HEK293T (cell line): ENCODE measurements at regions not wholly inside any gene's neighbourhood (a gene's known extent, or its start where the extent isn't known, plus 50 kb on each side); places are given as distances from the start of the nearest gene placed in this dataset.

ENCODE experiments used
- CTCF ChIA-PET: fragments of 350-600 bp; formaldehyde crosslinking; extraction: SDS; loops from one replicate; lab custom pipeline; 2021; ENCODE audit warnings: antibody characterized with exemption, inconsistent platforms; lab: Yijun Ruan, JAX
- POLR2A ChIA-PET: fragments of 350-600 bp; formaldehyde crosslinking; extraction: SDS; loops from one replicate; lab custom pipeline; 2020; ENCODE audit warnings: antibody characterized with exemption, inconsistent platforms; lab: Yijun Ruan, JAX
- DNase-seq: peaks from one replicate; pipeline ENCODE4 v3.0.0; 2012; ENCODE audit warnings: mixed read lengths; ENCODE audit errors: extremely low spot score
- ARNT ChIP-seq: fragments of 450-650 bp; IDR thresholded peaks from 2 replicates; pipeline ENCODE4 v1.6.1; 2017; ENCODE audit warnings: mild to moderate bottlenecking
- BHLHE40 ChIP-seq: fragments of 450-650 bp; IDR thresholded peaks from 2 replicates; pipeline ENCODE4 v1.6.1; 2016; ENCODE audit warnings: mild to moderate bottlenecking, moderate library complexity, borderline replicate concordance
- CTBP1 ChIP-seq: fragments of 450-650 bp; IDR thresholded peaks from 2 replicates; pipeline ENCODE4 v1.6.1; 2016; ENCODE audit warnings: borderline replicate concordance
- ELF4 ChIP-seq: fragments of 450-650 bp; IDR thresholded peaks from 2 replicates; pipeline ENCODE4 v1.6.1; 2017; ENCODE audit warnings: antibody characterized with exemption
- FOXA1 ChIP-seq: fragments of 450-650 bp; IDR thresholded peaks from 2 replicates; pipeline ENCODE4 v1.6.1; 2016; ENCODE audit warnings: mild to moderate bottlenecking
- FOXK2 ChIP-seq: fragments of 450-650 bp; IDR thresholded peaks from 2 replicates; pipeline ENCODE4 v1.6.1; 2016; ENCODE audit warnings: mild to moderate bottlenecking
- FOXM1 ChIP-seq: fragments of 450-650 bp; IDR thresholded peaks from 2 replicates; pipeline ENCODE4 v1.6.1; 2017; ENCODE audit warnings: mild to moderate bottlenecking, borderline replicate concordance
- HDGF ChIP-seq: fragments of 450-650 bp; IDR thresholded peaks from 2 replicates; pipeline ENCODE4 v1.6.1; 2017; ENCODE audit warnings: antibody characterized with exemption, borderline replicate concordance
- L3MBTL2 ChIP-seq: fragments of 450-650 bp; conservative IDR thresholded peaks from 2 replicates; pipeline ENCODE4 v1.6.1; 2016; ENCODE audit warnings: mild to moderate bottlenecking
- LEF1 ChIP-seq: fragments of 450-650 bp; IDR thresholded peaks from 2 replicates; pipeline ENCODE4 v1.6.1; 2017; ENCODE audit warnings: mild to moderate bottlenecking, borderline replicate concordance
- NFRKB ChIP-seq: fragments of 450-650 bp; IDR thresholded peaks from 2 replicates; pipeline ENCODE4 v1.6.1; 2016; ENCODE audit warnings: mild to moderate bottlenecking, moderate library complexity
- SP1 ChIP-seq: fragments of 450-650 bp; IDR thresholded peaks from 2 replicates; pipeline ENCODE4 v1.6.1; 2017
- SUZ12 ChIP-seq: fragments of 450-650 bp; IDR thresholded peaks from 2 replicates; pipeline ENCODE4 v1.6.1; 2016; ENCODE audit warnings: mild to moderate bottlenecking
- TARDBP ChIP-seq: fragments of 450-650 bp; IDR thresholded peaks from 2 replicates; pipeline ENCODE4 v1.6.1; 2016
- ZNF384 ChIP-seq: fragments of 450-650 bp; IDR thresholded peaks from 2 replicates; pipeline ENCODE4 v1.6.1; 2016
- TF ChIP-seq, protein P1 (sequence below): fragments of 450-650 bp; IDR thresholded peaks from 2 replicates; pipeline ENCODE4 v1.6.1; 2016

- ChIA-PET POLR2A (no interaction called here), CTCF (interaction anchor here (0.7 kb wide), 1 partner anchor 138 kb away, joined by 3 read pairs; no protein-coding TSS in a partner anchor)
- TF ChIP-seq BHLHE40: no peak
- TF ChIP-seq, protein P1, sequence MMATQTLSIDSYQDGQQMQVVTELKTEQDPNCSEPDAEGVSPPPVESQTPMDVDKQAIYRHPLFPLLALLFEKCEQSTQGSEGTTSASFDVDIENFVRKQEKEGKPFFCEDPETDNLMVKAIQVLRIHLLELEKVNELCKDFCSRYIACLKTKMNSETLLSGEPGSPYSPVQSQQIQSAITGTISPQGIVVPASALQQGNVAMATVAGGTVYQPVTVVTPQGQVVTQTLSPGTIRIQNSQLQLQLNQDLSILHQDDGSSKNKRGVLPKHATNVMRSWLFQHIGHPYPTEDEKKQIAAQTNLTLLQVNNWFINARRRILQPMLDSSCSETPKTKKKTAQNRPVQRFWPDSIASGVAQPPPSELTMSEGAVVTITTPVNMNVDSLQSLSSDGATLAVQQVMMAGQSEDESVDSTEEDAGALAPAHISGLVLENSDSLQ: no peak
- TF ChIP-seq ARNT: no peak
- TF ChIP-seq L3MBTL2: no peak
- no peak for TF ChIP-seq ZNF384
- TF ChIP-seq FOXM1: no peak
- TF ChIP-seq NFRKB: no peak
- no peak for DNase-seq
Observed at GRCh38 chr4:34108391-34108790, 2135.9 kb downstream of the ARAP2 start.

- no peak for DNase-seq
- POLR2A ChIA-PET: no interaction called here
Observed at GRCh38 chr4:34112573-34112972, 2131.7 kb downstream of the ARAP2 start.

GRCh38 chr4:34138385-34138784, 2105.9 kb downstream of the ARAP2 start:
- TF ChIP-seq SP1 (no peak), NFRKB (no peak), HDGF (no peak), CTBP1 (no peak), ZNF384 (no peak), L3MBTL2 (no peak), LEF1 (no peak), FOXK2 (no peak), SUZ12 (no peak), ELF4 (no peak), TARDBP (no peak), BHLHE40 (no peak), ARNT (no peak), FOXA1 (no peak), FOXM1 (no peak)
- TF ChIP-seq, protein P1: no peak
- ChIA-PET CTCF (no interaction called here), POLR2A (no interaction called here)
- DNase-seq: no peak

More at GRCh38 chr4:34112573-34112972, 2131.7 kb downstream of the ARAP2 start:
- TF ChIP-seq FOXK2: no peak
- TF ChIP-seq NFRKB: no peak
- no peak for TF ChIP-seq ARNT
- TF ChIP-seq ELF4: no peak
- no peak for TF ChIP-seq SUZ12
- no peak for TF ChIP-seq BHLHE40
- no peak for TF ChIP-seq FOXM1
- no peak for TF ChIP-seq SP1
- no peak for TF ChIP-seq HDGF
- no peak for TF ChIP-seq FOXA1
- no peak for TF ChIP-seq TARDBP
- TF ChIP-seq ZNF384: no peak
- TF ChIP-seq LEF1: no peak
- TF ChIP-seq L3MBTL2: no peak
- TF ChIP-seq CTBP1: no peak
- TF ChIP-seq, protein P1: no peak
- CTCF ChIA-PET: no interaction called here

- TF ChIP-seq NFRKB (no peak), L3MBTL2 (no peak), ELF4 (no peak), FOXK2 (no peak), FOXM1 (no peak), HDGF (no peak), CTBP1 (no peak), SP1 (no peak), BHLHE40 (no peak), FOXA1 (no peak), ZNF384 (no peak), ARNT (no peak), SUZ12 (no peak), TARDBP (no peak), LEF1 (no peak)
- TF ChIP-seq, protein P1: no peak
- ChIA-PET POLR2A (no interaction called here), CTCF (no interaction called here)
- DNase-seq: no peak
Observed at GRCh38 chr4:34139346-34139745, 2105.0 kb downstream of the ARAP2 start.

- ChIA-PET POLR2A (no interaction called here), CTCF (no interaction called here)
- DNase-seq: no peak
- TF ChIP-seq, protein P1: no peak
- TF ChIP-seq FOXK2: no peak
- TF ChIP-seq ELF4: no peak
- no peak for TF ChIP-seq FOXA1
- TF ChIP-seq FOXM1: no peak
- no peak for TF ChIP-seq SUZ12
- no peak for TF ChIP-seq NFRKB
- TF ChIP-seq BHLHE40: no peak
Observed at GRCh38 chr4:34148322-34148908, 2095.9 kb downstream of the ARAP2 start.
